K562 (cell line): ENCODE measurements at regions not wholly inside any gene's neighbourhood (a gene's known extent, or its start where the extent isn't known, plus 50 kb on each side); places are given as distances from the start of the nearest gene placed in this dataset.

Experiments
- FOSL1 ChIP-seq: fragments of 200-800 bp; sonication (Bioruptor generic); conservative IDR thresholded peaks from 2 replicates; pipeline ENCODE4 v1.6.1; 2016; ENCODE audit warnings: missing genetic modification characterization, missing compliant biosample characterization
- HCFC1 ChIP-seq: IDR thresholded peaks from 2 replicates; pipeline ENCODE4 v1.6.1; 2012; ENCODE audit warnings: low read depth, low read length, improper control_type of control experiment
- NR2F6 ChIP-seq: fragments of 450-650 bp; formaldehyde crosslinking; IDR thresholded peaks from 2 replicates; pipeline ENCODE4 v1.4.0; 2020; ENCODE audit warnings: mild to moderate bottlenecking
- PKNOX1 ChIP-seq: fragments of 450-650 bp; IDR thresholded peaks from 2 replicates; pipeline ENCODE4 v1.6.1; 2016
- SMAD1 ChIP-seq: fragments of 150-350 bp; IDR thresholded peaks from 2 replicates; pipeline ENCODE4 v1.6.1; 2014; ENCODE audit warnings: low read length, low read depth; ENCODE audit not compliant: partially characterized antibody
- SREBF1 ChIP-seq: fragments of 150-350 bp; IDR thresholded peaks from 2 replicates; pipeline ENCODE4 v1.6.1; 2014; ENCODE audit warnings: antibody characterized with exemption, low read depth, low read length, borderline replicate concordance
- STAG1 ChIP-seq: sonication (generic); formaldehyde crosslinking; IDR thresholded peaks from 2 replicates; pipeline ENCODE4 v1.5.0; 2020; ENCODE audit warnings: missing genetic modification reagents, borderline replicate concordance
- TAF9B ChIP-seq: fragments of 450-650 bp; IDR thresholded peaks from 2 replicates; pipeline ENCODE4 v1.6.1; 2018; ENCODE audit warnings: mild to moderate bottlenecking; ENCODE audit not compliant: partially characterized antibody
- TBL1XR1 ChIP-seq, 2 experiments: IDR thresholded peaks; 2 replicates each; pipeline ENCODE4 v1.6.1; 2012; ENCODE audit warnings: improper control_type of control experiment in 2 of 2, low read length in 2 of 2, mild to moderate bottlenecking in 1 of 2
- ZNF121 ChIP-seq: sonication (generic); formaldehyde crosslinking; conservative IDR thresholded peaks from 2 replicates; pipeline ENCODE4 v1.8.0; 2022; ENCODE audit warnings: missing genetic modification reagents
- ZNF655 ChIP-seq: fragments of 250-450 bp; sonication (Bioruptor Pico); IDR thresholded peaks from 2 replicates; pipeline ENCODE4 v1.5.0; 2021
- ZNF740 ChIP-seq, 3 experiments: fragments of 200-800 bp in 1 of 3; sonication (Bioruptor generic) in 1 of 3; sonication (generic) in 1 of 3; formaldehyde crosslinking in 1 of 3; IDR thresholded peaks; 2 replicates each; pipeline versions ENCODE4 v1.6.1 to v1.8.0; 2016 to 2022; ENCODE audit warnings: mild to moderate bottlenecking in 2 of 3, missing compliant biosample characterization in 2 of 3, missing genetic modification characterization in 2 of 3, missing genetic modification reagents in 1 of 3

GRCh38 chr10:131645756-131646155 lies 255.1 kb upstream of the PPP2R2D start (continued):
- TF ChIP-seq ZNF740 (CRISPR knock-in tag; IDR thresholded peaks at IDR 0.05): no peak
- TF ChIP-seq ZNF740 (tag; IDR thresholded peaks at IDR 0.05): no peak
- TF ChIP-seq ZNF121 (CRISPR knock-in tag): no peak
- TF ChIP-seq ZNF655 (CRISPR knock-in tag): no peak
- no peak for TF ChIP-seq SMAD1
- no peak for TF ChIP-seq TAF9B
- no peak for TF ChIP-seq TBL1XR1 (IDR thresholded peaks at IDR 0.05; ENCODE audit: low read length in 2 of 2)
- no peak for TF ChIP-seq FOSL1
- no peak for TF ChIP-seq HCFC1
- no peak for TF ChIP-seq SREBF1
- no peak for TF ChIP-seq NR2F6 (CRISPR knock-in tag)
- no peak for TF ChIP-seq PKNOX1
- TF ChIP-seq STAG1 (CRISPR knock-in tag): no peak
